ENCODE measurements at regions not wholly inside any gene's neighbourhood (a gene's known extent, or its start where the extent isn't known, plus 50 kb on each side); places are given as distances from the start of the nearest gene placed in this dataset.

- DNase-seq: no peak
These were observed 70.7 kb upstream of the VEPH1 start for GRCh38 chr3:157573780-157574378.

DNA sequence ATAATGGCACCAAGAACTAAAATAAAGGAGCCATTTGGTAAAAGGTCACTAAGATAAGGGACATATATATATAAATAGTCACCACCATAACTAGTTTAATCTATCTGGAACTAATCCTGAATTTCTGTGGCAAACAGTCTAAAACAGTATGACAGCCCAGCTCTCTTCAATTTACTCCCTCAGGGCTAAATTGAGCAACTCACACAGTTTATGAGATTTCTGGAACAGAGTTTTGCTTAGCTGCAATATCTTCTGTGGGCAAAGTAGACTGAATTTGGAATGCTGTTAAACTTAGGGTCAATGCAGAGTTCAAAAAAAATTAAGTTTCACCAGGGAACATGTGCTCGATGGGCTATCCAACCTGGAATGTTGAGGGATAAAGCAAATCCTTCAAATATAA is 70.1 kb upstream of the VEPH1 start:
- DNase-seq: no peak

DNA sequence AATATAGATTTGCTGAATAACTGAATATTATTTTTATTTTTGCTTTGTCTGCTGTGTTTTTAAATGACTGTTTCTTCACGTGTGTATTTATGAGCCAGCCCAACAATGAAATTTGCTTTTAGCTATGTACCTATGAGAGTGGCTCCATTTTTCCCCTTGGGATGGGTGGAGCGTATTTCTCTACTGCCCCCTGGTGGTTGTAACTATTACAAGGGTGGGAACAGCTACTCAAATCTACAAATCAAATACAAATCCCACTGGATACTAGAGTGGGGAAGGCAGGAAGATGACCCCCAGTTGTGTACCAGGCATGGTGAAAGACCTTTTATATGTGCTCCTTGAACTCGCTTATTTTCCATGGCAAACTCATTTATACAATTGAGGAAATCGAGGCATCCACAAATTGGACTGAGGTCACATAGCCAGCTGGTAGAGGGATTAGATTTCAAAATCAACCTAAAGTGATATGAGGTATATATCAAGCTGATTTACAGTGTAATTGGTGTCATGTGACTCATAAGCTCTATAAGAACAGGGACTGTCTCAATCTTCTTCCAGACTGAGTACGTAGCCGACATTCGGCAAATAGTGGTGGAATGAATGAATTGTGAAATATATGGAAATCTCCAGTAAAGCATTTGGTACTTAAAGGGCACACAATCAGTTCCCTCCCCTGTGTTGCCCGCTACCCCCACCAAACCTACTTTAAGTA is 69.5 kb upstream of the VEPH1 start:
- DNase-seq: no peak

DNA sequence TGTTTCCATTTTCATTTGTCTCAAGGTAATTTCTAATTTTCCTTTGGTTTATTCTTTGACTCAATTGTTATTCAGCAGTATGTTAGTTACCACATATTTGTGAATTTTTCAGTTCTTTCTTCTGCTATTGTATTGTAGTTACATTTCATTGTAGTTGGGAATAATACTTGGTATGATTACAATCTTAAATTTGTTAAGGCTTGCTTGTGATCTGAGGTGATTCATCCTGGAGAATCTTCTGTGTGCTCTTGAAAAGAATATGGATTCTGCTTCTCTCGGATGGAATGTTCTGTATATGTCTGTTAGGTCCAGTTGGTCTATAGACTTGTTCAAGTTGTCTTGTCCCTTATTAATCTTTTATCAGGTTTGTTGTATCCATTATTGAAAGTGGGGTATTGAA is 63.4 kb upstream of the VEPH1 start:
- DNase-seq: no peak

GRCh38 chr3:157559401-157559800 is 56.2 kb upstream of the VEPH1 start:
- DNase-seq: no peak
